OCI-LY7 (cell line): ENCODE measurements at regions not wholly inside any gene's neighbourhood (a gene's known extent, or its start where the extent isn't known, plus 50 kb on each side); places are given as distances from the start of the nearest gene placed in this dataset. TPM values are rescaled to one million over a fixed set of nuclear protein-coding genes. Genes with fewer than 3 reads are reported as not detected.

Experiments
- small RNA-seq: library from RNA; depleted of rRNA; stranded (forward); fragments of <200 nt; gene quantifications from one replicate; pipeline ENCODE3, GENCODE V24; 2014

Small RNAs in the stretch of these regions (small RNA-seq; reads per million reads assigned to genes)
- gene AC004852.1 (not detected), gene AC009945.1 (not detected), gene RF00012 (not detected), gene RF00019 (not detected)
